Liver (tissue), 3 donors: ENCODE measurements at regions not wholly inside any gene's neighbourhood (a gene's known extent, or its start where the extent isn't known, plus 50 kb on each side); places are given as distances from the start of the nearest gene placed in this dataset.

Experiments used
- HNF4G ChIP-seq: IDR thresholded peaks from 2 replicates; pipeline ENCODE4 v1.6.1; 2016; ENCODE audit warnings: antibody characterized with exemption
- JUND ChIP-seq, 2 donors: IDR thresholded peaks; 2 replicates each; pipeline ENCODE4 v1.6.1; 2016; ENCODE audit warnings: antibody characterized with exemption in 2 of 2
- SP1 ChIP-seq: IDR thresholded peaks from 2 replicates; pipeline ENCODE4 v1.6.1; 2018; ENCODE audit warnings: antibody characterized with exemption, mild to moderate bottlenecking
- TF ChIP-seq, protein P1 (sequence below): IDR thresholded peaks from 2 replicates; pipeline ENCODE4 v1.6.1; 2016; ENCODE audit warnings: antibody characterized with exemption
- TF ChIP-seq, protein P2 (sequence below): fragments of 150-350 bp; IDR thresholded peaks from 2 replicates; pipeline ENCODE4 v1.5.1; 2017; ENCODE audit warnings: improper control_type of control experiment, low read depth, low read length; ENCODE audit not compliant: missing input control
- donor health status: healthy.
- donor health status: healthy.

DNA sequence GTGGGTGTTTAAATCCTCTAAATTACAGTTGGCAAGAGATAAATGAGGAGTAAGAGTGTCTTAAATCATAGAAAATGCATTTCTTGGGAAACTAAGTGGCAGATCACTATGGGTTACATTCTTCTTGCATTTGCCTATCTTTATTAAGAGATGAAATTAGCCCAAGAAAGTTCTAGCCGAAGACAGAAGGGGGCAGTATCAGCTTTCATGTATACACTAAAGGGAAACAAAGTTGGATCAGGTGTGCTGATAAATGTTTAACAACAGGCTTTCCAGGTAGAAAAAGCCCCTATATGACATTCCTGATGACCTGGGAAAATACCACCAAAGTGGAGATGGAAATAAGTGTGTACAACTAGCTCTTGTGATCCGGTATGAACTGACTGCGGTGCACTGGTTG is 81.9 kb upstream of the TLR4 start:
- TF ChIP-seq, protein P1, sequence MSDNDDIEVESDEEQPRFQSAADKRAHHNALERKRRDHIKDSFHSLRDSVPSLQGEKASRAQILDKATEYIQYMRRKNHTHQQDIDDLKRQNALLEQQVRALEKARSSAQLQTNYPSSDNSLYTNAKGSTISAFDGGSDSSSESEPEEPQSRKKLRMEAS: no peak
- no peak for TF ChIP-seq HNF4G
- TF ChIP-seq, protein P2, sequence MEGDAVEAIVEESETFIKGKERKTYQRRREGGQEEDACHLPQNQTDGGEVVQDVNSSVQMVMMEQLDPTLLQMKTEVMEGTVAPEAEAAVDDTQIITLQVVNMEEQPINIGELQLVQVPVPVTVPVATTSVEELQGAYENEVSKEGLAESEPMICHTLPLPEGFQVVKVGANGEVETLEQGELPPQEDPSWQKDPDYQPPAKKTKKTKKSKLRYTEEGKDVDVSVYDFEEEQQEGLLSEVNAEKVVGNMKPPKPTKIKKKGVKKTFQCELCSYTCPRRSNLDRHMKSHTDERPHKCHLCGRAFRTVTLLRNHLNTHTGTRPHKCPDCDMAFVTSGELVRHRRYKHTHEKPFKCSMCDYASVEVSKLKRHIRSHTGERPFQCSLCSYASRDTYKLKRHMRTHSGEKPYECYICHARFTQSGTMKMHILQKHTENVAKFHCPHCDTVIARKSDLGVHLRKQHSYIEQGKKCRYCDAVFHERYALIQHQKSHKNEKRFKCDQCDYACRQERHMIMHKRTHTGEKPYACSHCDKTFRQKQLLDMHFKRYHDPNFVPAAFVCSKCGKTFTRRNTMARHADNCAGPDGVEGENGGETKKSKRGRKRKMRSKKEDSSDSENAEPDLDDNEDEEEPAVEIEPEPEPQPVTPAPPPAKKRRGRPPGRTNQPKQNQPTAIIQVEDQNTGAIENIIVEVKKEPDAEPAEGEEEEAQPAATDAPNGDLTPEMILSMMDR: no peak
- no peak for TF ChIP-seq SP1
- TF ChIP-seq JUND (IDR thresholded peaks at IDR 0.05): no peak
